Esophagus squamous epithelium (tissue), 5 donors: ENCODE measurements at regions not wholly inside any gene's neighbourhood (a gene's known extent, or its start where the extent isn't known, plus 50 kb on each side); places are given as distances from the start of the nearest gene placed in this dataset.

Source experiments
- DNase-seq: peaks from one replicate; lab custom pipeline; 2025; lab: John Stamatoyannopoulos, UW
- H3K27ac ChIP-seq, 4 donors: fragments of 200-600 bp; sonication (generic); one replicate each; pipeline ENCODE4 v1.5.1; 2016 to 2019; ENCODE audit warnings: mild to moderate bottlenecking in 1 of 4
- H3K27me3 ChIP-seq, 4 donors: fragments of 200-600 bp; sonication (generic); 1 replicate in 3 of 4; 2 replicates in 1 of 4; pipeline versions ENCODE4 v1.5.1 to v1.6.0; 2017 to 2021; ENCODE audit warnings: antibody characterized with exemption in 1 of 4
- H3K36me3 ChIP-seq, 3 donors: fragments of 200-600 bp; sonication (generic); one replicate each; pipeline ENCODE4 v1.5.1; 2016 to 2019
- H3K4me1 ChIP-seq, 3 donors: fragments of 200-600 bp; sonication (generic); one replicate each; pipeline ENCODE4 v1.5.1; 2017 to 2019
- H3K4me3 ChIP-seq, 4 donors: fragments of 200-600 bp; sonication (generic); 1 replicate in 3 of 4; 2 replicates in 1 of 4; pipeline ENCODE4 v1.5.1; 2016 to 2019; ENCODE audit warnings: mild to moderate bottlenecking in 2 of 4, moderate library complexity in 1 of 4
- H3K9me3 ChIP-seq, 3 donors: fragments of 200-600 bp; sonication (generic); one replicate each; pipeline ENCODE4 v1.5.1; 2016 to 2019
- POLR2A ChIP-seq, 4 donors: fragments of 450-650 bp; IDR thresholded peaks; one replicate each; pipeline ENCODE4 v1.6.1; 2017; ENCODE audit warnings: antibody characterized with exemption in 4 of 4, mild to moderate bottlenecking in 4 of 4, moderate library complexity in 3 of 4
- WGBS, 2 donors: methylation state at CpG; one replicate each; pipeline ENCODE4 v1.1.5; 2018; 5-methylcytosine and 5-hydroxymethylcytosine counted together
- intact Hi-C: fragments of 100-400 bp; cut with DNase I; formaldehyde crosslinking; loops from one replicate; pipeline ENCODE4 v1.15.0; 2022
- TF ChIP-seq, protein P1 (sequence below), 6 experiments: fragments of 450-650 bp in 4 of 6; fragments of 200-600 bp in 2 of 6; sonication (generic) in 2 of 6; IDR thresholded peaks; one replicate each; pipeline ENCODE4 v1.5.1; 2016 to 2019; ENCODE audit warnings: antibody characterized with exemption in 6 of 6, mild to moderate bottlenecking in 4 of 6, moderate library complexity in 4 of 6
- donor health status: DM: yes; HTN: yes; CAD: no.

GRCh38 chr13:40031031-40031430, 375.6 kb downstream of the COG6 start:
- WGBS, 2 donors = 48 to 65% methylated on average over 4 of the region's 4 CpGs
- Histone ChIP-seq H3K4me3 (no peak overlapping the region), H3K27ac (no peak overlapping the region), H3K36me3 (no peaks in the 10 kb centered on the region), H3K4me1 (no peaks in the 10 kb centered on the region), H3K27me3 (no peaks in the 10 kb centered on the region), H3K9me3 (no peaks in the 10 kb centered on the region)
- DNase-seq = no peak
- TF ChIP-seq, protein P1, sequence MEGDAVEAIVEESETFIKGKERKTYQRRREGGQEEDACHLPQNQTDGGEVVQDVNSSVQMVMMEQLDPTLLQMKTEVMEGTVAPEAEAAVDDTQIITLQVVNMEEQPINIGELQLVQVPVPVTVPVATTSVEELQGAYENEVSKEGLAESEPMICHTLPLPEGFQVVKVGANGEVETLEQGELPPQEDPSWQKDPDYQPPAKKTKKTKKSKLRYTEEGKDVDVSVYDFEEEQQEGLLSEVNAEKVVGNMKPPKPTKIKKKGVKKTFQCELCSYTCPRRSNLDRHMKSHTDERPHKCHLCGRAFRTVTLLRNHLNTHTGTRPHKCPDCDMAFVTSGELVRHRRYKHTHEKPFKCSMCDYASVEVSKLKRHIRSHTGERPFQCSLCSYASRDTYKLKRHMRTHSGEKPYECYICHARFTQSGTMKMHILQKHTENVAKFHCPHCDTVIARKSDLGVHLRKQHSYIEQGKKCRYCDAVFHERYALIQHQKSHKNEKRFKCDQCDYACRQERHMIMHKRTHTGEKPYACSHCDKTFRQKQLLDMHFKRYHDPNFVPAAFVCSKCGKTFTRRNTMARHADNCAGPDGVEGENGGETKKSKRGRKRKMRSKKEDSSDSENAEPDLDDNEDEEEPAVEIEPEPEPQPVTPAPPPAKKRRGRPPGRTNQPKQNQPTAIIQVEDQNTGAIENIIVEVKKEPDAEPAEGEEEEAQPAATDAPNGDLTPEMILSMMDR (IDR thresholded peaks at IDR 0.05) = no peak
- no peak for TF ChIP-seq POLR2A (IDR thresholded peaks at IDR 0.05)
- intact Hi-C loops = no loop called here

GRCh38 chr13:40039061-40039460, 383.6 kb downstream of the COG6 start:
- Histone ChIP-seq H3K27me3 (no peaks in the 10 kb centered on the region), H3K4me1 (no peaks in the 10 kb centered on the region), H3K36me3 (no peaks in the 10 kb centered on the region), H3K4me3 (no peak overlapping the region), H3K9me3 (no peaks in the 10 kb centered on the region), H3K27ac (no peak overlapping the region)
- 81 to 84% methylated on average over 2 of the region's 2 CpGs for WGBS, 2 donors
- intact Hi-C loops = no loop called here
- TF ChIP-seq, protein P1 (IDR thresholded peaks at IDR 0.05) = no peak
- TF ChIP-seq POLR2A (IDR thresholded peaks at IDR 0.05) = no peak
- DNase-seq = no peak

DNA sequence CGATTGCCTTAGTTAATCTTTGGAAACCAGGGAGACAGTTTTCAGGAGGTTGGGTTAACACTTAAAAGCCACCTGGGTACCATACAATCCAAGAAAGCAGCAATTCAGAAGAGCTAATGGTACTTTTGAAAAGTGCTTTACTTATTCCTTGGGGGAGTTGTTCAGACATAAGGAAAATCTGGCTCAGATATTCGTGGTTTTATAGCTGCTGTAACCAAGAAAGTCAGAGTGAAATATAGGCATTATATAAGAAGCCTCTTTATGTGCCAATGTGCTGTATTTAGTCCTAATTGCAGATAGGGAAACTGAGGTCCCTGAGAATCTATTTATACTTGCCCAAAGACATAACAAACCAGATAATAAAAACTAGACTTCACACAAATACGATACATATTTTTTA, 387.5 kb downstream of the COG6 start:
- DNase-seq = no peak
- TF ChIP-seq POLR2A (IDR thresholded peaks at IDR 0.05) = no peak
- TF ChIP-seq, protein P1 (IDR thresholded peaks at IDR 0.05) = no peak
- Histone ChIP-seq H3K36me3 (no peaks in the 10 kb centered on the region), H3K4me3 (no peak overlapping the region), H3K9me3 (no peaks in the 10 kb centered on the region), H3K27me3 (no peaks in the 10 kb centered on the region), H3K27ac (no peak overlapping the region), H3K4me1 (no peaks in the 10 kb centered on the region)
- intact Hi-C loops = no loop called here
- WGBS, 2 donors = 64 to 69% methylated on average over 3 of the region's 3 CpGs

DNA sequence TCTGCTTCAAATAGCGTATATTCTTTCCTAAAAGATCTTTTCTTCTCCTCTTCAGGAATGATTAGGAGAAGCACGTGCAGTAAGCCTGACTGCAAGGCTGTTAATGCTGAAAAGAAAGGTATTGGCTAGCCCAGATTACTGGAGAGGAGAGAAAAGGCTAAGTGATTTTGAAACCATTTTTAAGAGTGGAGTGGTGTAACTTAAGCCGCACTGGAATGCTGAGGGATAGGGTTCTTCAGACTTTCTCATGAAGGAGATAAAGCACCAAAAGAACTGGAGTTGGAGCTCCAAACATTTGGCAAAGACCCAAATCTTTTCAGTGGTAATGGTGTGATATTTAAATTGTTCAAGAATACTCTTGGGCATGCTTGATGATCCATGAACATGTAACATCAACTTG, 388.3 kb downstream of the COG6 start:
- no peaks in the 10 kb centered on the region for H3K27me3 ChIP-seq
- no peak overlapping the region for H3K4me3 ChIP-seq
- no peaks in the 10 kb centered on the region for H3K36me3 ChIP-seq
- H3K4me1 ChIP-seq = no peaks in the 10 kb centered on the region
- intact Hi-C loops = no loop called here
- TF ChIP-seq, protein P1 (IDR thresholded peaks at IDR 0.05) = no peak
- no peak for TF ChIP-seq POLR2A (IDR thresholded peaks at IDR 0.05)
- H3K27ac ChIP-seq = no peak overlapping the region
- H3K9me3 ChIP-seq = no peaks in the 10 kb centered on the region
- 80 to 85% methylated on average over 3 of the region's 3 CpGs for WGBS, 2 donors
- DNase-seq = no peak

GRCh38 chr13:40047322-40047771, 391.9 kb downstream of the COG6 start:
- no peak for TF ChIP-seq POLR2A (IDR thresholded peaks at IDR 0.05)
- TF ChIP-seq, protein P1 (IDR thresholded peaks at IDR 0.05) = no peak
- WGBS, 2 donors = 70 to 90% methylated on average over 5 of the region's 5 CpGs
- no peak overlapping the region for H3K4me3 ChIP-seq
- no peaks in the 10 kb centered on the region for H3K27me3 ChIP-seq
- no peaks in the 10 kb centered on the region for H3K9me3 ChIP-seq
- no peaks in the 10 kb centered on the region for H3K4me1 ChIP-seq
- H3K27ac ChIP-seq = no peak overlapping the region
- DNase-seq = no peak
- H3K36me3 ChIP-seq = no peaks in the 10 kb centered on the region
- intact Hi-C loops = no loop called here
